ENCODE measurements at regions not wholly inside any gene's neighbourhood (a gene's known extent, or its start where the extent isn't known, plus 50 kb on each side); places are given as distances from the start of the nearest gene placed in this dataset.
"Not testable (repeated sequence)": the region's sequence is repeated elsewhere in the genome, so short reads cannot be mapped to it uniquely, and the experiment has no call there.

DNA sequence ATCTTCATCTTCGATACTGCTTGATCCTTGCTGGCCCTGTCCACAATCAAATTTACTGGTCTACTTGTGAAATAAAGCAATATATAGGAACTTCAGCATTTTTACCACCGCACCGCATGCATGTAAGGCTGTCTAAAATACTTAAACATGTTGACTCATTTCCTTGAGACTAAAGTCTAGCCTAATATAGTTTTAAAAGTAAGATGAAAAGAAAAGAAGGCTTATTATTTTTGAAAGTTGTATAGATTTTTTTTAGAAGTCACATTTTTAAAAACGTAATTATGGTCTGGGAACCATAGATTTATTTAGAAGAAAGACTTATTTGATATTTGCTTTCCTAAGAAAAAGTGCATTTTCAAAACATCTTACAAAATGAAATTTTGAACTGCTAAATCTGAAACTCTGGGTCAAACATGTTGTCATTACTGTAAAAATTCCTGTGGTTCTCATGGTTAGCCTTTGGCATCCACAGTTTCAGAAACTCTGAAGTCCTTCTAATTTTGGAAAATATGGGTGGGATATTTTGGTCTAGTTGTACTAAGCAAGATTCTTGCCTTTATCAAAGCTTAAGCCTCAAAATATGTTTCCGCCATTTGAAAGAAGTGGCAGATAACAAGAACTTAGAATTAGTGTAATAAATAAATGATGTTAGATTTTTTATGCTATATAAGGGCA lies 423.5 kb upstream of the CTSO start:
- Histone ChIP-seq H3K4me3 (no peak overlapping the region), H3K27me3 (no peaks in the 10 kb centered on the region), H3K4me1 (no peaks in the 10 kb centered on the region), H3K27ac (no peak overlapping the region), H3K36me3 (replicated peaks in 1 of 2; ENCODE audit: insufficient read depth in 1 of 2, low read depth in 2 of 2) (no peaks in the 10 kb centered on the region), H3K9me3 (no peaks in the 10 kb centered on the region)
- DNase-seq: no peak
- WGBS, 2 donors: 70 to 76% methylated on average over 5 of the region's 5 CpGs
- no peak for ATAC-seq
- intact Hi-C loops (cut with DNase I): no loop called here
- TF ChIP-seq, protein P1, sequence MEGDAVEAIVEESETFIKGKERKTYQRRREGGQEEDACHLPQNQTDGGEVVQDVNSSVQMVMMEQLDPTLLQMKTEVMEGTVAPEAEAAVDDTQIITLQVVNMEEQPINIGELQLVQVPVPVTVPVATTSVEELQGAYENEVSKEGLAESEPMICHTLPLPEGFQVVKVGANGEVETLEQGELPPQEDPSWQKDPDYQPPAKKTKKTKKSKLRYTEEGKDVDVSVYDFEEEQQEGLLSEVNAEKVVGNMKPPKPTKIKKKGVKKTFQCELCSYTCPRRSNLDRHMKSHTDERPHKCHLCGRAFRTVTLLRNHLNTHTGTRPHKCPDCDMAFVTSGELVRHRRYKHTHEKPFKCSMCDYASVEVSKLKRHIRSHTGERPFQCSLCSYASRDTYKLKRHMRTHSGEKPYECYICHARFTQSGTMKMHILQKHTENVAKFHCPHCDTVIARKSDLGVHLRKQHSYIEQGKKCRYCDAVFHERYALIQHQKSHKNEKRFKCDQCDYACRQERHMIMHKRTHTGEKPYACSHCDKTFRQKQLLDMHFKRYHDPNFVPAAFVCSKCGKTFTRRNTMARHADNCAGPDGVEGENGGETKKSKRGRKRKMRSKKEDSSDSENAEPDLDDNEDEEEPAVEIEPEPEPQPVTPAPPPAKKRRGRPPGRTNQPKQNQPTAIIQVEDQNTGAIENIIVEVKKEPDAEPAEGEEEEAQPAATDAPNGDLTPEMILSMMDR (IDR thresholded peaks at IDR 0.05): no peak
- TF ChIP-seq POLR2A (IDR thresholded peaks at IDR 0.05): no peak

DNA sequence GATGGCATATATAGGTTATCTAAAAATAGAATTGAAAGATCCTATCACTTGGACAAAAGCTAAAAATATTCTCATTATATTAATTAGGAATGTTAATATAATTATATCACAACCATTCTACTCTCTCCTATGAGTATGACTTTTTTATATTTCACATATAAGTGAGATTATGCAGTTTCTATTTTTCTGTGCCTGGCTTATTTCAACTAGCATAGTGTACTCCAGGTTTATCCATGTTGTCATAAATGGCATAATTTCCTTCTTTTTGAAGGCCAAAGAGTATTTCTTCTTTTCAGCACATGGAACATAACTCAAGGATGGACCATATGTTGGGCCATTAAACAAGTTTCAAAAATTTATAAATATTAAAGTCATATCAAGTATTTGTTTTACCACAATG lies 421.2 kb upstream of the CTSO start:
- no peaks in the 10 kb centered on the region for H3K36me3 ChIP-seq (replicated peaks in 1 of 2; ENCODE audit: insufficient read depth in 1 of 2, low read depth in 2 of 2)
- TF ChIP-seq POLR2A (IDR thresholded peaks at IDR 0.05): no peak
- TF ChIP-seq, protein P1 (IDR thresholded peaks at IDR 0.05): no peak
- H3K9me3 ChIP-seq: no peaks in the 10 kb centered on the region
- no peak for ATAC-seq
- no peak overlapping the region for H3K4me3 ChIP-seq
- intact Hi-C loops (cut with DNase I): no loop called here
- H3K4me1 ChIP-seq: no peaks in the 10 kb centered on the region
- H3K27me3 ChIP-seq: no peaks in the 10 kb centered on the region
- no peak overlapping the region for H3K27ac ChIP-seq
- DNase-seq: no peak

DNA sequence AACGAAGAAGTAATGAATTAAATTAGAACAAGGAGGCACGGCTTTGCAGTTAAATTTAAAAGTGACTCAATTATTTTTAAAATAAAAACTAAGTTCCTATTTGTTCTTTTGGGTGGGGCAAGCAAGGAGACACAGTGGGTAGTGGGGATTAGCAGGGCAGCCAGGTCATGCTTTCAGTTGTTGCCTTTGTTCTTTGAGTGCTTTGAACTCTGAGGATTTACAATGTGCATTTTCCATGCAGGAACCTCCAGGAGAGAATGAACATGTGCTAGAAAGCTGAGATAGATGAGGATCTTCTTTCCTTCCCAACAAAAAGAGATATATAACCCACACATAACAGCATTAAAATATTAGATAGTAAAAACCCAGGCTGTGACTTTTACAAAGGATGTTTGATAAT lies 420.4 kb upstream of the CTSO start:
- no peak overlapping the region for H3K4me3 ChIP-seq
- TF ChIP-seq, protein P1 (IDR thresholded peaks at IDR 0.05): no peak
- no peak for TF ChIP-seq POLR2A (IDR thresholded peaks at IDR 0.05)
- intact Hi-C loops (cut with DNase I): no loop called here
- H3K4me1 ChIP-seq: no peaks in the 10 kb centered on the region
- ATAC-seq (no peak), DNase-seq (no peak)
- H3K27ac ChIP-seq: no peak overlapping the region
- H3K27me3 ChIP-seq: no peaks in the 10 kb centered on the region
- 52 to 59% methylated on average over 2 of the region's 2 CpGs for WGBS, 2 donors
- H3K36me3 ChIP-seq (replicated peaks in 1 of 2; ENCODE audit: insufficient read depth in 1 of 2, low read depth in 2 of 2): no peaks in the 10 kb centered on the region
- H3K9me3 ChIP-seq: no peaks in the 10 kb centered on the region

DNA sequence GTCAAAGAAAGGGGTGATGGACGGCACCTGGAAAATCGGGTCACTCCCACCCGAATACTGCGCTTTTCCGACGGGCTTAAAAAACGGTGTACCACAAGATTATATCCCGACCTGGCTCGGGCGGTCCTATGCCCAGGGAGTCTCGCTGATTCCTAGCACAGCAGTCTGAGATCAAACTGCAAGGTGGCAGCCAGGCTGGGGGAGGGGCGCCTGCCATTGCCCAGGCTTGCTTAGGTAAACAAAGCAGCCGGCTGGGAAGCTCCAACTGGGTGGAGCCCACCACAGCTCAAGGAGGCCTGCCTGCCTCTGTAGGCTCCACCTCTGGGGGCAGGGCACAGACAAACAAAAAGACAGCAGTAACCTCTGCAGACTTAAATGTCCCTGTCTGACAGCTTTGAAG lies 413.8 kb upstream of the CTSO start:
- H3K27me3 ChIP-seq; ATAC-seq; DNase-seq; intact Hi-C loops (cut with DNase I); H3K9me3 ChIP-seq; H3K4me1 ChIP-seq; H3K4me3 ChIP-seq; H3K27ac ChIP-seq; H3K36me3 ChIP-seq (replicated peaks in 1 of 2; ENCODE audit: insufficient read depth in 1 of 2, low read depth in 2 of 2): not testable (repeated sequence)
- WGBS, 2 donors: 45 to 67% methylated on average over 4 to 12 of the region's 13 CpGs

DNA sequence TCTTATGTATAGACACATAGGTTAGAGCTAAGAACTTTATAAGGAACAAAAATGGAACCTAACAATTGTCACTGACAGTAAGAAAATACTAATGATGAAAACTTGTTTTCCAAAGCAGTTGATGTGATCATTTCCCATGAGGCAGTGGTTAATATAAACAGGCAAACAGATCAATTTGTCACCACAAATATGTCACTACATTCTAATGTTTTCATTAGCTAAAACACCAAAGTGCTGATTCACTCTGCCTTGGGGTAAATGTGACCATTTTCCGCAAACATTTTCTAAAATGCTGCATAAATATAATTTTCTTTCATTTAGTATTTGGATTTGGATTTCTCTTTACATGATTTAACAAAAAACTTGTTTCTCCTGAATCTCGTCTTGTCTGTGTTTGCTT lies 408.9 kb upstream of the CTSO start:
- H3K27ac ChIP-seq: no peak overlapping the region
- DNase-seq (no peak), ATAC-seq (no peak)
- H3K4me3 ChIP-seq: no peak overlapping the region
- TF ChIP-seq, protein P1 (IDR thresholded peaks at IDR 0.05): no peak
- TF ChIP-seq POLR2A (IDR thresholded peaks at IDR 0.05): no peak
- WGBS, 2 donors: 19 to 32% methylated on average over 2 of the region's 2 CpGs
- H3K36me3 ChIP-seq (replicated peaks in 1 of 2; ENCODE audit: insufficient read depth in 1 of 2, low read depth in 2 of 2): no peaks in the 10 kb centered on the region
- H3K4me1 ChIP-seq: no peaks in the 10 kb centered on the region
- no peaks in the 10 kb centered on the region for H3K27me3 ChIP-seq
- intact Hi-C loops (cut with DNase I): no loop called here
- no peaks in the 10 kb centered on the region for H3K9me3 ChIP-seq

All from body of pancreas (tissue), 4 donors.